Ishikawa (cell line): ENCODE measurements at regions not wholly inside any gene's neighbourhood (a gene's known extent, or its start where the extent isn't known, plus 50 kb on each side); places are given as distances from the start of the nearest gene placed in this dataset.

Source experiments
- CREB1 ChIP-seq: IDR thresholded peaks from 2 replicates; pipeline ENCODE4 v1.6.1; 2012; ENCODE audit warnings: low read depth
- EP300 ChIP-seq: IDR thresholded peaks from 2 replicates; pipeline ENCODE4 v1.6.1; 2012; ENCODE audit warnings: borderline replicate concordance
- RAD21 ChIP-seq: IDR thresholded peaks from 2 replicates; pipeline ENCODE4 v1.6.1; 2012; ENCODE audit warnings: low read depth
- YY1 ChIP-seq: IDR thresholded peaks from 2 replicates; pipeline ENCODE4 v1.6.1; 2012; ENCODE audit warnings: low read depth
- ZBTB7A ChIP-seq: IDR thresholded peaks from 2 replicates; pipeline ENCODE4 v1.6.1; 2012; ENCODE audit warnings: low read depth

- TF ChIP-seq YY1 = no peak
- no peak for TF ChIP-seq EP300
- TF ChIP-seq RAD21 = no peak
- TF ChIP-seq CREB1 = no peak
- TF ChIP-seq ZBTB7A = no peak
These were observed 126.6 kb upstream of the RGPD4 start for GRCh38 chr2:107700073-107700472.
